Peyer's patch (tissue), 4 donors: ENCODE measurements at regions not wholly inside any gene's neighbourhood (a gene's known extent, or its start where the extent isn't known, plus 50 kb on each side); places are given as distances from the start of the nearest gene placed in this dataset.

Source experiments
- POLR2A ChIP-seq, 2 donors: fragments of 450-650 bp; IDR thresholded peaks; one replicate each; pipeline ENCODE4 v1.5.1; 2017; ENCODE audit warnings: antibody characterized with exemption in 2 of 2, mild to moderate bottlenecking in 2 of 2, moderate library complexity in 2 of 2
- TF ChIP-seq, protein P1 (sequence below), 6 experiments: fragments of 450-650 bp in 4 of 6; fragments of 200-600 bp in 2 of 6; sonication (generic) in 1 of 6; IDR thresholded peaks; one replicate each; pipeline ENCODE4 v1.5.1; 2017 to 2019; ENCODE audit warnings: antibody characterized with exemption in 6 of 6, mild to moderate bottlenecking in 3 of 6, moderate library complexity in 1 of 6

DNA sequence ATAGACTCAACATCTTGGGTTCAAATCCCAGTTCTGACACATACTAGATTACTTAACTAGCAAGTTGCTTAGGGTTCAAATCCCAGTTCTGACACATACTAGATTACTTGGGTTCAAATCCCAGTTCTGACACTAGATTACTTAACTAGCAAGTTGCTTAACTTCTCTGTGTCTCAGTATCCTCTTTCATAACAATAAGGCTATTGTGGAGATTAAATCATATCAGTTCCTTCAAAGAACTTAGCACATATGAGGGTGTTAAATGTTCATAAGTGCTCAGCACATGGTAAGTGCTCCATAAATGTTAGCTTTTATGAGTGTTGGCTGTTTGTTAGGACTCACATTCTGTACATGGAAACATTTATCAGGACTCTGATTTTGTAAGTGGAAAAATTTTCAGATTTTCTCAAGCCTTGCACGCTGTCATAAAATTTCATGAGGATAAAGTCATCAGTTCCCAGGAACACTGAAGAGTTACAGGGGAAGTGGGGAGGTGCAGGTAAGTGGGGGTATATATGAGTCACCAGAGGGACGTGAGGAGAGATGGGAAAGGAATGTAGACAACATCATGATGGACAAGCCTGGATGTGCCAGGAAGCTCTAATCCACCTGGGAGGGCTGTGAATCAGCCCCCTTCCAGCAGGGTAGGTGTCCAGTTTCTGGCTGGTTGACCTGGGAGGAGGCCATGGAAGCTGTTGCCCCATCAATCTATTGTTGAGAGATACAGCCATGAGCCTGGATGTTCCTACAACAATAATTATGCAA lies 532.2 kb upstream of the WWC1 start:
- TF ChIP-seq, protein P1, sequence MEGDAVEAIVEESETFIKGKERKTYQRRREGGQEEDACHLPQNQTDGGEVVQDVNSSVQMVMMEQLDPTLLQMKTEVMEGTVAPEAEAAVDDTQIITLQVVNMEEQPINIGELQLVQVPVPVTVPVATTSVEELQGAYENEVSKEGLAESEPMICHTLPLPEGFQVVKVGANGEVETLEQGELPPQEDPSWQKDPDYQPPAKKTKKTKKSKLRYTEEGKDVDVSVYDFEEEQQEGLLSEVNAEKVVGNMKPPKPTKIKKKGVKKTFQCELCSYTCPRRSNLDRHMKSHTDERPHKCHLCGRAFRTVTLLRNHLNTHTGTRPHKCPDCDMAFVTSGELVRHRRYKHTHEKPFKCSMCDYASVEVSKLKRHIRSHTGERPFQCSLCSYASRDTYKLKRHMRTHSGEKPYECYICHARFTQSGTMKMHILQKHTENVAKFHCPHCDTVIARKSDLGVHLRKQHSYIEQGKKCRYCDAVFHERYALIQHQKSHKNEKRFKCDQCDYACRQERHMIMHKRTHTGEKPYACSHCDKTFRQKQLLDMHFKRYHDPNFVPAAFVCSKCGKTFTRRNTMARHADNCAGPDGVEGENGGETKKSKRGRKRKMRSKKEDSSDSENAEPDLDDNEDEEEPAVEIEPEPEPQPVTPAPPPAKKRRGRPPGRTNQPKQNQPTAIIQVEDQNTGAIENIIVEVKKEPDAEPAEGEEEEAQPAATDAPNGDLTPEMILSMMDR (IDR thresholded peaks at IDR 0.05), result no peak
- TF ChIP-seq POLR2A (IDR thresholded peaks at IDR 0.05), result no peak
